ENCODE measurements at regions not wholly inside any gene's neighbourhood (a gene's known extent, or its start where the extent isn't known, plus 50 kb on each side); places are given as distances from the start of the nearest gene placed in this dataset.

DNA sequence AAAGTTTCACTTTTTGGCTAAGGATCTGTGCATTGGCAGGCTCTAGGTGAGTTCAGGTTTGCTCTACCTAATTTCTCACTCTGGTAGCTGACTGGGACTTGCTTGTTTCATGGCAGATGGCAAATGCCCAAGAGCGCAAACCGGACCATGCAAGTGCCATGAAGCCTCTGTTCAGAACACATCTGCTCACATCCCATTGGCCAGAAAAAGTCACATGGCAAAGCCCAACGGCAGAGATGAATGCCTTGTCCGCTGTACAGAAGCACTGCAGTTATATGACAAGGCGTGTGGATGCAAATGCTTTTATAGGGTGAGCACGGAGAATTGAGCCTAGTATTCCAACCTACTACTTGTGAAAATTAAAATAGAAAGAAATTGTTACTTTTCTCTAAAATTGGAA is 202.2 kb upstream of the HMGA2 start:
- ChIA-PET CTCF (interaction anchor here (1.5 kb wide), 1 partner anchor 20 kb away, joined by 4 read pairs; no protein-coding TSS in a partner anchor), RAD21 (ENCODE audit: low non-redundant PET in 1 of 2, low total read pairs in 2 of 2, uncharacterized antibody in 2 of 2, unreplicated experiment in 2 of 2) (no interaction called here), POLR2A (no interaction called here)
- Histone ChIP-seq H3K27ac (ENCODE audit: low read depth, low read length) (no peak overlapping the region), H3K9me2 (ENCODE audit: insufficient read depth) (no peaks in the 10 kb centered on the region; the same call in 1 of the 2 replicates), H3K4me3 (replicated peaks in 1 of 2; ENCODE audit: low read depth in 1 of 2, low read length in 2 of 2) (no peak overlapping the region), H4K20me1 (ENCODE audit: insufficient read depth) (no peaks in the 10 kb centered on the region), H3K9ac (ENCODE audit: low read length) (no peak overlapping the region), H3K27me3 (ENCODE audit: insufficient read depth, low read length) (no peaks in the 10 kb centered on the region), H3K9me3 (ENCODE audit: control insufficient read depth in 1 of 2, insufficient read depth in 1 of 2, low read depth in 1 of 2, low read length in 2 of 2) (peaks cover 0 to 1% of the 10 kb centered on the region in 2 experiments; a peak in 1 of 4 replicates), H3K4me2 (ENCODE audit: low read length) (no peak overlapping the region), H3K79me2 (ENCODE audit: insufficient read depth, low read length) (no peaks in the 10 kb centered on the region), H3K36me3 (ENCODE audit: control insufficient read depth in 1 of 2, insufficient read depth in 2 of 2, low read length in 2 of 2) (peaks cover 0 to 12% of the 10 kb centered on the region in 2 experiments; a peak in 1 of 4 replicates), H3K4me1 (ENCODE audit: control insufficient read depth in 1 of 2, insufficient read depth in 2 of 2, low read length in 2 of 2) (peaks cover 9 to 33% of the 10 kb centered on the region in 2 experiments; a peak in 2 of 4 replicates), H2AFZ (ENCODE audit: low read depth, low read length, poor library complexity, severe bottlenecking) (no peak overlapping the region)
- BruUV-seq (replicated peaks), result no TSS peak
- intact Hi-C loops (cut with micrococcal nuclease), result no loop called here
- ATAC-seq, result no peak
- TF ChIP-seq SRF (IDR thresholded peaks at IDR 0.05; ENCODE audit: low read depth) (no peak), EGR1 (IDR thresholded peaks at IDR 0.05; ENCODE audit: low read depth) (no peak), ELF1 (IDR thresholded peaks at IDR 0.05; ENCODE audit: borderline replicate concordance, low read depth) (no peak), TCF7L2 (IDR thresholded peaks at IDR 0.05; ENCODE audit: borderline replicate concordance, extremely low read depth, insufficient read depth, insufficient read length) (no peak), CEBPB (IDR thresholded peaks at IDR 0.05; ENCODE audit: low read depth) (no peak), SP1 (IDR thresholded peaks at IDR 0.05; ENCODE audit: low read depth) (no peak)
- TF ChIP-seq, protein P1, sequence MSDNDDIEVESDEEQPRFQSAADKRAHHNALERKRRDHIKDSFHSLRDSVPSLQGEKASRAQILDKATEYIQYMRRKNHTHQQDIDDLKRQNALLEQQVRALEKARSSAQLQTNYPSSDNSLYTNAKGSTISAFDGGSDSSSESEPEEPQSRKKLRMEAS (IDR thresholded peaks at IDR 0.05), result no peak
- DNase-seq (ENCODE audit: low read depth, low spot score), result no peak

- Histone ChIP-seq H3K4me1 (ENCODE audit: control insufficient read depth in 1 of 2, insufficient read depth in 2 of 2, low read length in 2 of 2) (peaks cover 9 to 34% of the 10 kb centered on the region in 2 experiments; a peak in 2 of 4 replicates), H4K20me1 (ENCODE audit: insufficient read depth) (no peaks in the 10 kb centered on the region), H3K9ac (ENCODE audit: low read length) (no peak overlapping the region), H3K4me2 (ENCODE audit: low read length) (no peak overlapping the region), H3K27me3 (ENCODE audit: insufficient read depth, low read length) (no peaks in the 10 kb centered on the region), H3K9me3 (ENCODE audit: control insufficient read depth in 1 of 2, insufficient read depth in 1 of 2, low read depth in 1 of 2, low read length in 2 of 2) (peaks cover 0 to 10% of the 10 kb centered on the region in 2 experiments; a peak in 1 of 4 replicates), H3K79me2 (ENCODE audit: insufficient read depth, low read length) (0 out of 2 replicates have a peak, but pooled peaks cover 3% of the 10 kb centered on the region), H3K27ac (ENCODE audit: low read depth, low read length) (no peak overlapping the region), H2AFZ (ENCODE audit: low read depth, low read length, poor library complexity, severe bottlenecking) (no peak overlapping the region), H3K9me2 (ENCODE audit: insufficient read depth) (no peaks in the 10 kb centered on the region; the same call in 1 of the 2 replicates), H3K36me3 (ENCODE audit: control insufficient read depth in 1 of 2, insufficient read depth in 2 of 2, low read length in 2 of 2) (peaks cover 0 to 24% of the 10 kb centered on the region in 2 experiments; a peak in 1 of 4 replicates), H3K4me3 (replicated peaks in 1 of 2; ENCODE audit: low read depth in 1 of 2, low read length in 2 of 2) (no peak overlapping the region)
- ATAC-seq, result no peak
- ChIA-PET CTCF (no interaction called here), POLR2A (interaction anchor here (1.1 kb wide), 1 partner anchor 90 kb away, joined by 3 read pairs; no protein-coding TSS in a partner anchor), RAD21 (ENCODE audit: low non-redundant PET in 1 of 2, low total read pairs in 2 of 2, uncharacterized antibody in 2 of 2, unreplicated experiment in 2 of 2) (no interaction called here)
- intact Hi-C loops (cut with micrococcal nuclease), result no loop called here
- BruUV-seq (replicated peaks), result no TSS peak
- no peak for DNase-seq (ENCODE audit: low read depth, low spot score)
- no peak for TF ChIP-seq TCF7L2 (IDR thresholded peaks at IDR 0.05; ENCODE audit: borderline replicate concordance, extremely low read depth, insufficient read depth, insufficient read length)
Measured at GRCh38 chr12:65623507-65623906, 200.8 kb upstream of the HMGA2 start.

All from HCT116 (cell line).